GM18505 (cell line): ENCODE measurements at regions not wholly inside any gene's neighbourhood (a gene's known extent, or its start where the extent isn't known, plus 50 kb on each side); places are given as distances from the start of the nearest gene placed in this dataset.
A peak's percentile ranks its signal among the peaks of the same experiment; 100 is the strongest.

Experiments used
- ATAC-seq: cut with Tn5 transposase; IDR thresholded peaks from one replicate; pipeline ENCODE4 v1.9.1; 2021; ENCODE audit not compliant: unreplicated experiment
- POLR2A ChIP-seq: IDR thresholded peaks from 4 replicates; pipeline ENCODE4 v1.6.1; 2011; ENCODE audit warnings: borderline replicate concordance; ENCODE audit not compliant: insufficient read depth, insufficient read length; ENCODE audit errors: extremely low read depth

DNA sequence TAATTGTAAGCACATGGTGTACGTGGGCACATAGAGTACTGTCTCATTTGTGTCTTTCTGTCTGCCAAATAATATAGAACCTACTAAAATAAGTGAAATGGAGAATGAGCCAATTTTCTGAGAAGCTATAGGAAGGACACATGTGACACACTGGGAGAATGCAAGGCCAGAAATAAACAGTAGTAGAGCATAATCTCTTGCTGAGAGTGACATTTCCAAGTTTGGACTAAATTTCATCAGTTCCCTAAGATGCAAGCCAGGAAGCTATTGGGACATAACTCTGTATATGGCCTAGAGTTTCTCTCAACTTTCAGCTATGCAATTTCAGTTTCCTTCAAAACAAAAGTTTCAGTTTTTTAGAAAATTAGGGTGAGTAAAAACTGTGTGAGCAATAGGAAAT, 638.7 kb downstream of the PCDH18 start:
- no peak for TF ChIP-seq POLR2A

DNA sequence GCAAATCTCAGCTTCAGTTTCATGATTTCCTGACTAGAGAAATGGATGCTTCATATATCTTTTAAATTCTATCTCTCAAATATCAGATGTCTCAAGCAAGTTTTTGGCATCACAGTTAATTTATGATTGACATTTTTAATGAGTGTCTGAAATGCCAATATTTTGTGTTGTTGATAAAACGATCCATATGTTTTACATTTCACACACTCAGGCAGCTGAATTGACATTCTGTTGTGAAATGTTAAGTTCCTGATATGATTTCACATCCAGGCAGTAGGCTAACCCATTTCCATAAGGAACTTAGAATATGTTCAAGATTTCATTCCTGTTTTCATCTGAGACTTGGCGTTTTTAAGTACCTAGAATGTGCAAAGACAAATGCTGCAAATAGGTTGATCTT, 650.6 kb downstream of the PCDH18 start:
- ATAC-seq, result no peak
- no peak for TF ChIP-seq POLR2A

More for the DNA sequence above, 638.7 kb downstream of the PCDH18 start:
- ATAC-seq, result no peak

DNA sequence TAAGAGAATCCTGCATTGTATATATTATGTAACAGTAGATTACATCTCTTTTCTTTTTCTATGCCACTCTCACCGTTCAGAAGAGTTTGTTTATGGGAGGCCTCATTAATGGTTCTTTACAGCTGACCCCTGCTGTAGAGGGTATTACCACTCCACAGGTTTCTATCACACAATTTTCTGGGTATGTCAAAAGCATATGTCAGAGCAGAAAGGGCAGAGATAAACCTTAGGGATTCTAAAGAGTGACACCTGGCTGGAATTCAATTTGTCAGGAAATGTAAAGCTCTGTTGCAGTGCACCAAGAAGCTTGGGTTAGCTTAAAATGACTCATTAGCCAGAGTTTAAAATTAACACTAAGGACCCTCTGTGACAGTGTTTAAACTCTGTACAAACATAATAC, 658.7 kb downstream of the PCDH18 start:
- ATAC-seq, result no peak

DNA sequence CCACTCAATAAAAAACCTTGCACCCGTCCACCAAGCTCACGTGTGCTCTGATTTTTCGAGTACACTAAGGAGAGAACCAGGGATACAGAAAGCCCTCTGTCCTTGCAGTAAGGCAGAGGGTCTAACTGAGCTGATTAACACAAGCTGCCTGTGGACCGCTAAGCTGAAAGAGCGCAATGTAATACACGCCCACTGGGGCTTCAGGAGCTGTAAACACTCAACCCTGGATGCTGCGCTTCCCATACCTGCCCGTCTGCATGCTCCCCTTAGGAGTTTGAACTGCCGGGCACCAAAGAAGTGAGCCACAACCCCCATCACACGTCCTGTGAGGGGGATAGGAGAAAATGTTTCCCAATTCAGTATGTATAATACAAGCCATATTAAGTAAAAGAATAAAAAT, 664.8 kb downstream of the PCDH18 start:
- TF ChIP-seq POLR2A, result no peak
- ATAC-seq, result no peak

More for the DNA sequence above, 658.7 kb downstream of the PCDH18 start:
- TF ChIP-seq POLR2A, result no peak

DNA sequence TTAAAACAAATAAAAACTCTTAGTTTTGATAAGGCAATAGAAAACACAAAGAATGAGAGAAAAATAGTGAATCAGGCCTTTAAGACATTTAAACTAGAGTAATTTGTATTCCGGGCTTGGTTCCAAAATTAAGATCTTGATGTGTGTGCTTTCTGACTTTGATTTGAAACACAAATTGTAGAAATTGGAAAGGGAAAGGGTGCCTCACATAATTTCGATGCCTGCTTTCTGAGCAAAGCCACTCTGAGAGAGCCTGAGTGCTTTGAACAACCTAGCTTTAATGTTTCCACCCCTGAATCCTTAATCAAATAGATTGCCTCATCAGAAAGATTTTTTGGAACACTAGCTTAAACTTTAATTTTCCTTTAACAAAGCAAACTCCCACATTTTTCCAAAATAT, 666.8 kb downstream of the PCDH18 start:
- no peak for ATAC-seq
- no peak for TF ChIP-seq POLR2A

DNA sequence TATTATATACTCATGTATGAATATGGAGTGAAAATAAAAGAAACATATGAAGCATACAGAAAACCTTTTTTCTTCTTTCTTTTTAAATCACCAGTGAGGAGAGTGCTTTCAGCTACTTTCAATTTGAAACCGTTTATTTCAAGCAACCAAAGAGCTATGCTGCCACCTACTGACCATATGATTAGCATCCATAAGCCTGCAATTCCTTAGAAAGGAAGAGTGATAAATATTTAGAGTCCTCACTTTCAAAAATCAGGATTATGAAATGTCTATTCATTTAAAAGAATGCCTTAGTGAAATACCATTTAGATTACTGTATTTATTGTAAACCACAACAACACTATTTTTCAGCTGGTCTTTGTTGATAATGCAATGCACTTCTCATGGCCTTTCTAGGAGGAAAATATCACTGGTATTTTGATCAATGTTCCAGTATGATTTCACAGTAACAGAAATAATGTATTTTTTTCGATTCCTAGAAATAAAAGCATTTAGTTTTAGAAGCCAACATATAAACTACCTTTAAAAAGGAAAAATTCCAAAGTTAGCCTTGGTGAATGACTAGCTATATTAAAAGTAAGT, 667.6 kb downstream of the PCDH18 start:
- no peak for TF ChIP-seq POLR2A
- peak; percentile 88 for ATAC-seq

DNA sequence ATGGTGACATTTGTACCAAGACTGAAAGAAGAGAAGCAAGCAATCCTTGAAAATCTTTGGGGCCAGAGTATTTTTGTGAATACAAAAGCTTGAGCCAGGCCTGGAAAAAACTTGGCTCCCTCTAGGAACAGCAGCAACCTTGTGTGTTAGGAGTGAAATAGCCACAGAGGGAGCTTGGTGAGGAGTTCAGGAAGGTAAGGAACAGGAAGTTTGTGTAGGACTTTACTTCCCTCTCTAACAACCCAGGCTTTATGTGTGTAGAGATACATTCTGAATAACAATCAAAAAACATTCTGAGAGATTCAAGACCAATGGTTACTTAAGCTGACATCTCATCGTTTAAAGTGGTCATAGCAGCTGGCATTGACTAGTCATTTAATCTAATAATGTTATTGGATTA, 668.5 kb downstream of the PCDH18 start:
- TF ChIP-seq POLR2A, result no peak
- no peak for ATAC-seq

DNA sequence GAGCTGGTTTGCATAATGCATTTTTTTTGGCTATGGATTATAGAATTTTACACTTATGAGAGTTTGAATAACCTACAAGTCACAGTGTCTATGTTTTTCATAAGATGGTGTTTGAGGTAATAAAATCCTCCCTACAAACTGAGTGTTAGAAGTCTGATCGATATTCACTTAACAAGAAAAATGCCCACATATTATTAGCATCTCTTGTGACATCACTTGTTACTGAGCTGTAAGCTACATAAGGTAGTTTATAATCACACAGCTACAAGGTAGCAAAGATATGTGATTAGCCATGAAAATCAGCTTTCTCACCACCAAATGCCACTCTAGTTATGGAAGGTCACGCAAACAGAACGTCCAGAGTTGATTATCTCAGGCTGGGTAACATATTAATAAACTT, 669.6 kb downstream of the PCDH18 start:
- no peak for TF ChIP-seq POLR2A
- ATAC-seq, result no peak

DNA sequence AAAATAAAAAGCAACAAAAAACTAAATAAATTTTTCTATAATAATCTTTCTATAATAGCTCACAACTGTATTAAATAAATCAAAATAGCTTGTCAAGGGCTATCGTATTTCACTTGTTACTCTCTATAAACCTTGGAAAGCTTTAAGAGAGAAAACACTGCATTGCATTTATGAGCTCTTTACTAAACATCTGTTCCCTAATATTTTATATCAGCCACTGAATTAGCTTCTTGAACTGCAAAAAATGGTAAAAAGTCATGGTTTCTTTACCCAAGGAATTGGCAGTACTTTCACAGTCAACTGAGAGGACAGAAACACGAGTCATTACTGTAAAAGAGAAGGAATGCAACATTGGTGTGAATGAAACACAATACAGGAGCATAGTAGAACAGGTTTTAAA, 671.2 kb downstream of the PCDH18 start:
- ATAC-seq, result no peak
- TF ChIP-seq POLR2A, result no peak

DNA sequence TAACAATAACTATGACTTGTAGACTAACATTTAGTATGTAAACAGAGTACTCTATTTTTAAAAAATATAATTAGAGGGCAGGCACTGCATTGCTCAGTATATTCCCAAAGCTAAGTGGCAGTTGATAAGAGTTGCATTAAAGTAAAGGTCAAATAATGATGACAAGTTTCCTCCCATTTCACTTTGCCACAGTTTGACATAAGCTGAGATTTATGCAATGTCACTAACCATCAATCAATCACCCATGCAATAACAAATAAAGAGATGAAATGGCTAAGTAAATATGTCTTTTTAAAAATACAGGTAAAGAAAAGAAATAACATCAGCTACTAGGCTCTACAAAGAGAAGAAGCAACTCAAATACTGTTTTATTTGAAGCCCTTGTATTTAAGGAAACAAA, 673.4 kb downstream of the PCDH18 start:
- TF ChIP-seq POLR2A, result no peak
- no peak for ATAC-seq

DNA sequence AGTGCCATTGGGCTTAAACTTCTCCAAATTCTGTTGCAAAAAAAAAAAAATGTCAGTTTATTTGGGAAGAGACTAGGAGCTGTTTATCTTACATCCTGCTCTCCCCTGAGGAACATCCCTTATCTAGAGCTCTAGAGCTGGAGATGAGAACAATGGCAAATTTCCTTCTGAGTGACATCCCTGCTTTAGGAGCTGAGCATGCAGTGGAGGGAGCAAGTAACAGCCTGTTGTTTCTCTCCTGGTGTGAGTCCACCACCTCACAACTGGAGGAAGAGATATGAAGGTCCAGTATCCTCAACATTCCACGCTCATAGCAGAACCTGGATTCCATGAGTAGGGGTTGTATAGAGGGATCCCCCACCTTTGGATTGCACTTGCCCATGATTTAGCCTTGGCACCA, 676.4 kb downstream of the PCDH18 start:
- TF ChIP-seq POLR2A, result no peak
- no peak for ATAC-seq

DNA sequence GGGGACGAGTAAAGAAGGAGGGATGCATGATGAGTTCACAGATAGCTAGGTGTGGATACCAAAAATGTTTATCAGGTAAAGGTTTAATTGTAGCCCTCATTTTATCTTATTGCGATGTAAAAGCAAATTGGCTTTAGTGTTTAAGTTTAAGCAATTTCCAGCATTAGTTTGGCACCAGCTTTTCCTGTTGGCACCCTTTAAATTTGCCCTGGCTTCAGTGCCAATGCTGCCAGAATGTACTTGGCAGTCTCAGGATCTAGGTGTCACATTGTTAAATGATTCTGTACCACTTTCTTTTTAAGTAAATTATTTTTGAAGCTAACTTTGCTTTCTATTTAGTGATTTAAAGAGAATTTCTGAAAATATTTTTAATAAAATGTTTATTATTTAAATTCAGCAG, 681.8 kb downstream of the PCDH18 start:
- ATAC-seq, result no peak
- TF ChIP-seq POLR2A, result no peak

DNA sequence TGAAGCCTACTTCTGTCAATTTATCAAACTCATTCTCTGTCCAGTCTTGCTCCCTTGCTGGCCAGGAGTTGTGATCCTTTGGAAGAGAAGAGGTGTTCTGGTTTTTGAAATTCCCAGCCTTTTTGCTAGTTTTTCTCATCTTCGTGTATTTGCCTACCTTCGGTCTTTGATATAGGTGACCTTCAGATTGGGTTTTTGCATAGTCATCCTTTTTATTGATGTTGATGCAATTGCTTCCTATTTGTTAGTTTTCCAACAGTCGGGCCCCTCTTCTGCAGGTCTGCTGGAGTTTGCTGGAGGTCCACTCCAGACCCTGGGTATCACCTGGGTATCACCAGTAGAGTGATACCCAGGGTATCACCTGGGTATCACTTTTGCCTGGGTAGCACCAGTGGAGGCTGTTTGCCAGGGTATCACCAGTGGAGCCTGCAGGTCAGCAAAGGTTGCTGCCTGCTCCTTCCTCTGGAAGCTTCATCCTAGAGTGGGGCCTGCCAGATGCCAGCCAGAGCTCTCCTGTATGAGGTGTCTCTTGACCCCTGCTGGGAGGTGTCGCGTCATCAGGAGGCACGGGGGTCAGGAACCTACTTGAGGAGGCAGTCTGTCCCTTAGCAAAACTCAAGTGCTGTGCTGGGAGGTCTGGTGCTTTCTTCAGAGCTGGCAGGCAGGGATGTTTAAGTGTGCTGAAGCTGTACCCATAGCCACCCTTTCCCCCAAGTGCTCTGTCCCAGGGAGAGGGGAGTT, 684.2 kb downstream of the PCDH18 start:
- no peak for TF ChIP-seq POLR2A

DNA sequence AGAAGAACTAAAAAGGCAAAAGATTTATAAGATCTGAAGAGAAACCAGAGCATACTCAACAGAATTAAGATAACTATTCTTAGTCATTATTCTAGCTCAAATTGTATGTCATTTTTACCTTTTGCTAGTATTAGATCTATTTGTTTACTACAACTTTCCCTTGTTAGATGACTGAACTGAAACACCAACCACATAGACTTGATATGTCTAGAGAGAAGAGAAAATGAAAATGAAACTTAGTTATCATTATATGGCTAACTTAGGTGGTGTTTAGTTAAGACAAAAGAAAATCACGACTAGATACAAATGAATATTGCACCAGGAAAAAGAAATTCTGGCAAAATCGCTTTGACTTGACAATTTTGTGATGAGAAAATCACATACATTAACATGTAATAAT, 690.8 kb downstream of the PCDH18 start:
- peak; percentile 91 for ATAC-seq
- TF ChIP-seq POLR2A, result no peak

More for the DNA sequence above, 684.2 kb downstream of the PCDH18 start:
- ATAC-seq, result no peak
